ENCODE measurements at regions not wholly inside any gene's neighbourhood (a gene's known extent, or its start where the extent isn't known, plus 50 kb on each side); places are given as distances from the start of the nearest gene placed in this dataset.

GRCh38 chr13:21800837-21801616, 130.2 kb downstream of the FGF9 start:
- intact Hi-C loops (cut with DNase I; ENCODE audit: low total_unique reads): no loop called here
- no peak overlapping the region for H3K4me3 ChIP-seq (ENCODE audit: low read depth, poor library complexity, severe bottlenecking)
- no peak for TF ChIP-seq CTCF (IDR thresholded peaks at IDR 0.05)
- no peak for TF ChIP-seq POLR2A (IDR thresholded peaks at IDR 0.05)
- DNase-seq (ENCODE audit: low spot score in 2 of 2): no peak
- 82 to 84% methylated on average over 7 of the region's 7 CpGs for WGBS, 2 donors

GRCh38 chr13:21805733-21806132, 134.9 kb downstream of the FGF9 start:
- no peak overlapping the region for H3K4me3 ChIP-seq (ENCODE audit: low read depth, poor library complexity, severe bottlenecking)
- intact Hi-C loops (cut with DNase I; ENCODE audit: low total_unique reads): no loop called here
- 62 to 63% methylated on average over 3 of the region's 3 CpGs for whole genome bisulfite sequencing, 2 donors
- no peak for DNase-seq (ENCODE audit: low spot score in 2 of 2)
- no peak for TF ChIP-seq CTCF (IDR thresholded peaks at IDR 0.05)
- TF ChIP-seq POLR2A (IDR thresholded peaks at IDR 0.05): no peak

- 43 to 49% methylated on average over 12 of the region's 12 CpGs for WGBS, 2 donors
- intact Hi-C loops (cut with DNase I; ENCODE audit: low total_unique reads): no loop called here
- no peak overlapping the region for H3K4me3 ChIP-seq (ENCODE audit: low read depth, poor library complexity, severe bottlenecking)
- no peak for TF ChIP-seq CTCF (IDR thresholded peaks at IDR 0.05)
- TF ChIP-seq POLR2A (IDR thresholded peaks at IDR 0.05): no peak
- DNase-seq (ENCODE audit: low spot score in 2 of 2): no peak
Observed at GRCh38 chr13:21812192-21812626, 141.3 kb downstream of the FGF9 start.

GRCh38 chr13:21813110-21813509, 142.2 kb downstream of the FGF9 start:
- H3K4me3 ChIP-seq (ENCODE audit: low read depth, poor library complexity, severe bottlenecking): no peak overlapping the region
- DNase-seq (ENCODE audit: low spot score in 2 of 2): no peak
- TF ChIP-seq CTCF (IDR thresholded peaks at IDR 0.05) (no peak), POLR2A (IDR thresholded peaks at IDR 0.05) (no peak)
- WGBS, 2 donors: 87 to 89% methylated on average over 4 of the region's 4 CpGs
- intact Hi-C loops (cut with DNase I; ENCODE audit: low total_unique reads): no loop called here

GRCh38 chr13:21813844-21814243, 143.0 kb downstream of the FGF9 start:
- no peak for TF ChIP-seq POLR2A (IDR thresholded peaks at IDR 0.05)
- DNase-seq (ENCODE audit: low spot score in 2 of 2): no peak
- intact Hi-C loops (cut with DNase I; ENCODE audit: low total_unique reads): no loop called here
- 48 to 62% methylated on average over 4 of the region's 4 CpGs for WGBS, 2 donors
- H3K4me3 ChIP-seq (ENCODE audit: low read depth, poor library complexity, severe bottlenecking): no peak overlapping the region

- no peak for TF ChIP-seq CTCF (IDR thresholded peaks at IDR 0.05)
- TF ChIP-seq POLR2A (IDR thresholded peaks at IDR 0.05): no peak
- DNase-seq (ENCODE audit: low spot score in 2 of 2): no peak
- WGBS, 2 donors: 75 to 76% methylated on average over 7 of the region's 7 CpGs
- H3K4me3 ChIP-seq (ENCODE audit: low read depth, poor library complexity, severe bottlenecking): no peak overlapping the region
- intact Hi-C loops (cut with DNase I; ENCODE audit: low total_unique reads): no loop called here
Observed at GRCh38 chr13:21814604-21815003, 143.7 kb downstream of the FGF9 start.

All from lower leg skin (tissue), 4 donors.